Dermis microvascular lymphatic vessel endothelial cell (primary cell): ENCODE measurements at regions not wholly inside any gene's neighbourhood (a gene's known extent, or its start where the extent isn't known, plus 50 kb on each side); places are given as distances from the start of the nearest gene placed in this dataset.

ENCODE experiments used
- DNase-seq, 2 donors: peaks; one replicate each; pipeline versions ENCODE4 v3.0.0 to v3.0.0-alpha.2; 2010; ENCODE audit warnings: low read depth in 2 of 2

GRCh38 chr9:107431461-107431860 lies 58.1 kb downstream of the KLF4 start:
- no peak for DNase-seq

GRCh38 chr9:107430071-107430470 lies 59.5 kb downstream of the KLF4 start:
- DNase-seq: no peak

- DNase-seq: no peak
Measured at GRCh38 chr9:107426126-107426525, 63.4 kb downstream of the KLF4 start.

GRCh38 chr9:107425101-107426025 lies 64.2 kb downstream of the KLF4 start:
- DNase-seq: peak; percentile 15 to 41

GRCh38 chr9:107423540-107423939 lies 66.0 kb downstream of the KLF4 start:
- DNase-seq: no peak

GRCh38 chr9:107422189-107423185 lies 67.1 kb downstream of the KLF4 start:
- DNase-seq: peak; percentile 22 to 65

GRCh38 chr9:107410420-107410819 lies 79.1 kb downstream of the KLF4 start:
- DNase-seq: no peak

- DNase-seq: no peak
Measured at GRCh38 chr9:107409581-107410389, 79.8 kb downstream of the KLF4 start.

- DNase-seq: no peak
Measured at GRCh38 chr9:107407675-107408074, 81.9 kb downstream of the KLF4 start.

- no peak for DNase-seq
Measured at GRCh38 chr9:107405511-107405910, 84.1 kb downstream of the KLF4 start.

- DNase-seq: no peak
Measured at GRCh38 chr9:107404736-107405135, 84.8 kb downstream of the KLF4 start.

GRCh38 chr9:107404161-107404560 lies 85.4 kb downstream of the KLF4 start:
- DNase-seq: no peak

GRCh38 chr9:107397076-107398044 lies 92.2 kb downstream of the KLF4 start:
- DNase-seq: no peak

- no peak for DNase-seq
Measured at GRCh38 chr9:107394264-107394663, 95.3 kb downstream of the KLF4 start.

GRCh38 chr9:107390778-107391177 lies 98.8 kb downstream of the KLF4 start:
- no peak for DNase-seq

- DNase-seq: no peak
Measured at GRCh38 chr9:107390279-107390678, 99.3 kb downstream of the KLF4 start.

- no peak for DNase-seq
Measured at GRCh38 chr9:107389617-107390071, 99.9 kb downstream of the KLF4 start.

- no peak for DNase-seq
Measured at GRCh38 chr9:107388890-107389289, 100.7 kb downstream of the KLF4 start.

- DNase-seq: no peak
Measured at GRCh38 chr9:107387409-107387808, 102.2 kb downstream of the KLF4 start.

GRCh38 chr9:107386396-107386795 lies 103.2 kb downstream of the KLF4 start:
- no peak for DNase-seq
